Stimulated activated CD4-positive, alpha-beta T cell treated with anti-CD3 and anti-CD28 coated beads, TNF-alpha, amount 100 ng/mL, for 4 hours (primary cell): ENCODE measurements at regions not wholly inside any gene's neighbourhood (a gene's known extent, or its start where the extent isn't known, plus 50 kb on each side); places are given as distances from the start of the nearest gene placed in this dataset.
A peak's percentile ranks its signal among the peaks of the same experiment; 100 is the strongest.
"Not testable (repeated sequence)": the region's sequence is repeated elsewhere in the genome, so short reads cannot be mapped to it uniquely, and the experiment has no call there.

Experiments used
- DNase-seq, 3 experiments: peaks; one replicate each; pipeline ENCODE4 v3.0.0-alpha.2; 2020; ENCODE audit warnings: low read depth in 3 of 3

GRCh38 chr12:93080452-93080851, 151.4 kb upstream of the EEA1 start:
- no peak for DNase-seq

GRCh38 chr12:93080994-93081809, 152.1 kb upstream of the EEA1 start:
- no peak for DNase-seq

- no peak for DNase-seq
Measured at GRCh38 chr12:93081810-93082165, 152.7 kb upstream of the EEA1 start.

GRCh38 chr12:93085383-93086287, 156.5 kb upstream of the EEA1 start:
- DNase-seq = no peak

GRCh38 chr12:93086288-93086727, 157.2 kb upstream of the EEA1 start:
- DNase-seq = no peak

DNA sequence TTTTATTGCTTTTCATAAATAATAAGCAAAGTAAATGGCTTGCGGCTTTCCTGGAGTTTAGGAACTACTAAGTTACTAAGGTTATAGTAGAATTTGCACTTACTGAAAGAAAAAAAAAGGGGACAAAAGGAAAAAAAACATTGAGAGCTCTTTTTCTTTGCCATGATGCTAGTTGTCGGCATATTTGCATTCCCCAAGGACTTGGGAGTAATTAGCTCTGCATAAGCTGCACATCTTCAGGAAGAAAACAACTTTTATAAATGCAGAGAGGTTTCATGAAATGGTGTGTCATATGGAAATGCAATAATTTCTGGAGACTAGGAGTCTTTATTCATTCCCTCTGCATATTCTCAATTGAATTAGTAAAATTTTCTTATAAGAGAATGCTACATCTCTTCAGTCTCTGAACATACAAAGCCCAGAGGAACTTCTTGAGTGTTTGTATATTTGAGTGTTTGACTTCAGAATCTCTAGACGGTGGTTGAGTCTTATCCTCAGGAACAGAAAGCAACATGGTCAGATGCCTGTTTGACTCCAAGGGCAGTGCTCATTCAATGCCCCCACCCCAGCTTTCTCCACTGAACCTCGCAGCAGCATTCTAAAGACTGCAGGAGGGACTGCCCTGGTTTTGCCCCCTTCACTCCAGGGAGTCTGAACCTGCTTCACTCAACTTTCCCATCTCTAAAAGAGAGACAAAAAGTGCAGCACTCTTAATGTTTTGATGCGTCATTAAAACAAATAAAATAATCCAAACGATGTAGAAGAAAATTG, 158.9 kb upstream of the EEA1 start:
- no peak for DNase-seq

GRCh38 chr12:93089805-93090569, 160.9 kb upstream of the EEA1 start:
- DNase-seq = no peak

DNA sequence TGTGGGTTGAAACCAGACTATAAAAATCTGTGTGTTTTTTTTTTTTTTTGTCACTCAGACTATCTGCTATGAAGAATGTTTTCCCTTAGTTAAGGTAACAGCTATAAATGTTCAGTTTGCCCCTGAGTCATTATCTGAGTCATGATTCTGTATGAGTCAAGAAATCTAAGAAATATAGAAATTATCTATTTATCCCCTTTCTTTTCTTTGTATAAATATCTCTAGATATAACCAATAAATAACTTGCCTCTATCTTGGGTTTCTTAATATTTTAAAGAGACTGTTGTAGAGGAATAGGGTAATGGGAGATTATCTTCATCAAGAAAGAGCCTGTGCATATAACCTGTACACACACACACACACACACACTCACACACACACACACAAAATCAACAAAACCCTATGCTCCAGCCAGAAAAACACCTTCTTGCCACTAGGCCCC, 161.7 kb upstream of the EEA1 start:
- DNase-seq = no peak

GRCh38 chr12:93091886-93092648, 163.0 kb upstream of the EEA1 start:
- DNase-seq = no peak

DNA sequence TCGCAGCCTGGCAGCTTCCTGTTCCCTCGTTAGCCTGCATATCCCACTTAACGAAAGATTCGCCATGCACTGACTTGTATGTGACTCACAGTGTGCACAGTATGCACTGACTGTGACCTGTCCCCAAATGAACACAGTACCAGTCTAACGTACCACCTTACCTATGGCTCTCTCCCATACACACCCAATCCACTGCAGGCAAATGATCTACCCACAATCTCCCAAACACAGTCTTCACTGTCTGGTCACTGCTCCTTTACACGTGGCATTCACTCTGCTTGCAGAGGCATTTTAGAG, 163.5 kb upstream of the EEA1 start:
- DNase-seq = no peak

DNA sequence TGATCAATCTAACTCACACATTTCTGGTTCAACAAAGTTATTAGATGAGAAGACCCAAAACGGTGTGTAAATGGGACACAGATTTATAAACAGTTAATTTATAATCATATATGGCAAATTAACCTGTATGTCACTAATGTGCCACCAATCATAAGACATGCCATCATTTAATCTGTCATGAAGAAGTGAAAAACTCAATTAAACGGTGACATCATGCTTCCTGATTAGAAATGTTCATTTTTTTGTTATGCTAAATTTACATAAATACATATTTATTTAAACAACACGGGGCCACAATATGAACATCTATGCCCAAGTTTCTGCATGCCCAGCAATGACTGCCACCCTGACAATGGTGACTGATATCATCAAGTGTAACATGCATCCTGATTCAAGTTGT, 164.1 kb upstream of the EEA1 start:
- DNase-seq = no peak

DNA sequence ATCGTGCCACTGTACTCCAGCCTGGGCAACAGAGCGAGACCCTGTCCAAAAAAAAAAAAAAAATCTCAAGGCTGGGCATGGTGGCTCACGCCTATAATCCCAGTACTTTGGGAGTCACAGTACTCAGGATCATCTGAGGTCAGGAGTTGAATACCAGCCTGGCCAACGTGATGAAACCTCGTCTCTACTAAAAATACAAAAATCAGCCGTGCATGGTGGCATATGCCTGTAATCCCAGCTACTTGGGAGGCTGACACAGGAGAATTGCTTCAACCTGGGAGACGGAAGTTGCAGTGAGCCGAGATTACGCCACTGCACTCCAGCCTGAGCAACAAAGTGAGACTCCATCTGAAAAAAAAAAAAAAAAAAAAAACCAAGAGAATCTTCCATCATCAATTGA, 165.1 kb upstream of the EEA1 start:
- DNase-seq = not testable (repeated sequence)

- DNase-seq = no peak
Measured at GRCh38 chr12:93094988-93095737, 166.1 kb upstream of the EEA1 start.

DNA sequence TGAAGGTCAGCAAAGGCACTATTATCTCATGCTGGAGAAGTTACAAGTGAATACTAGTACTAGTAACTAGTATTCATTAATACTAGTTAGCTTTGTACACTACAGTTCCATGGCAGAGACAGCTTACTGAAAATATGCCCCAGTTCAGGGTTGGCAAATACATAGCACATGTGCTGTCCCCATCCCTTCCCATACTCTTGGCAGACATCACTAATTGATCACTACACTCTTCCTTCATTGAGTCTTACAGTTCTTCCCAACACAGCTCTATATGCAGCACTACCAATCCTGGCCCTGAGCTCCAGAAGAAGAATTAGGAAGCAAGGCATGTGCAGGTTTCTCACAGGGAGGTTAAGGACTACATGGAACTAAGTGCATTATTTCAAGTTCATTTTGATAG, 168.3 kb upstream of the EEA1 start:
- no peak for DNase-seq

DNA sequence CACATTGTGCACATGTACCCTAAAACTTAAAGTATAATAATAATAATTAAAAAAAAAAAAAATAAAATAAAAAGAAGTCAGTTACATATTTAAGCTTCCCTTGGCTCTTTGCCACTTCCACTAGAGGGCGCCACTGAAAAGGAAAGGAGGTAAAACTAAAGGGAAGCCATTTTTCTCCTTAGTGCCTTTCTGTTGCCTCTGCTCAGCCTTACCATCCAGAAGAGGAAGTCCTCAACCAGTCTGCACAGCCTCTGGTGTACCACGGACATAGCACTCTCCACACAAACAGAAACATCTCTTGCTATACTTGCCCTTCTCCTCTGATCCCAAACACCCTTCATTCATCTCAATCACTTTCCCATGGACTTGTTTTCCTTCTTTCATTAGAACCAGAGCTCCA, 169.0 kb upstream of the EEA1 start:
- DNase-seq = peak; percentile 15 to 35 (median 28)

DNA sequence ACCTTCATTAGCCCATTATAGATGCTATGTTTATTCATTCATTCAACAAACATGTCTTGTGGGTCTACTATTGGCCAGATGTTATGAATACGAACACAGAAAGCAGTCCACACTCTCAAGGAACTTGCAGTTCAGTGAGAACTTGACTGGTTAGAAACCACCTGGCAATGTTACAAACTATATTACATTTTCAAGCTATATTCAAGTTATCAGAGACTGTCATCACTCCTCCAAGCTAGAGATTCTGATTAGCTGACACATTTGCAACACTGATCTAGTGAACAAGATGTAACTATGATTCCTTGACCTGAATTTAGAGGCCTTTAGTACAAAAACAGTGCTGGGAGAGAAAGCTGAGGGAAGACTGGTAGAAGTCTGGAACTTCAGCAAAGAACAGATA, 170.7 kb upstream of the EEA1 start:
- no peak for DNase-seq

DNA sequence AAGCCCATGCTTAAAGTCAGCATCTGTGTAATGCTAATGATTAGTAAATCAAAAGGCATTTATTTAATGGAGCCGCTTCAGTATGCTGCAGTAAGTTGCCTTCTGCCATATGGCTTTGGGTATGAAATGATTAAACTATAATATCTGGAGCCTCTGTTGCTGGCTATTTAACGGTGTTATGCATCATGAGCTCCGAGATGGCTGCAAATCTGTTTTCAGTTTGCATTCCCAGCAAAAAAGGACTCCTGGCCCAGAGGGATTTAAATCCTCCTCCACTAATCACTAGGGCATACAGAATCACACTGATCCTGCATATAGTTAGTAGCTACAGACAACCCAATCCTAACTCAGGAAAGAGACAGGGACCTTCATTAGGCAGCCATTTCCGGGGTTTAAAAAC, 171.5 kb upstream of the EEA1 start:
- DNase-seq = no peak

DNA sequence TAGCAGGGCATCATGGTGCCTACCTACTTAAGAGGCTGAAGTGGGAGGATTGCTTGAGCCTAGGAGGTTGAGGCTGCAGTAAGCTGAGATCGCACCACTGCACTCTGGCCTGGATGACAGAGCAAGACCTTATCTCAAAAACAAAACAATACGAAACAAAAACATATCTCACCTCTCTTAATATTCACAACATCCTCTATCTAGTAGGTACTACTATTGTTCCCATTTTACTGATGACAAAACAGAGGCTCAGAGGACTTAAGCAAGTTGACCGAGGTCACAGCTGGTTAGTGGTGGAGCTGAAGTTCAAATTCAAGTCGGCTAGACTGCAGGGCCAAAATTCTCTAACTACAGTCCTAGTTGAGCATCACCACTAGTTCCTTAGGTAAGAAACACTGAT, 172.3 kb upstream of the EEA1 start:
- no peak for DNase-seq

GRCh38 chr12:93102312-93102711, 173.2 kb upstream of the EEA1 start:
- no peak for DNase-seq

GRCh38 chr12:93102744-93103143, 173.6 kb upstream of the EEA1 start:
- no peak for DNase-seq
